ENCODE measurements at regions not wholly inside any gene's neighbourhood (a gene's known extent, or its start where the extent isn't known, plus 50 kb on each side); places are given as distances from the start of the nearest gene placed in this dataset.

DNA sequence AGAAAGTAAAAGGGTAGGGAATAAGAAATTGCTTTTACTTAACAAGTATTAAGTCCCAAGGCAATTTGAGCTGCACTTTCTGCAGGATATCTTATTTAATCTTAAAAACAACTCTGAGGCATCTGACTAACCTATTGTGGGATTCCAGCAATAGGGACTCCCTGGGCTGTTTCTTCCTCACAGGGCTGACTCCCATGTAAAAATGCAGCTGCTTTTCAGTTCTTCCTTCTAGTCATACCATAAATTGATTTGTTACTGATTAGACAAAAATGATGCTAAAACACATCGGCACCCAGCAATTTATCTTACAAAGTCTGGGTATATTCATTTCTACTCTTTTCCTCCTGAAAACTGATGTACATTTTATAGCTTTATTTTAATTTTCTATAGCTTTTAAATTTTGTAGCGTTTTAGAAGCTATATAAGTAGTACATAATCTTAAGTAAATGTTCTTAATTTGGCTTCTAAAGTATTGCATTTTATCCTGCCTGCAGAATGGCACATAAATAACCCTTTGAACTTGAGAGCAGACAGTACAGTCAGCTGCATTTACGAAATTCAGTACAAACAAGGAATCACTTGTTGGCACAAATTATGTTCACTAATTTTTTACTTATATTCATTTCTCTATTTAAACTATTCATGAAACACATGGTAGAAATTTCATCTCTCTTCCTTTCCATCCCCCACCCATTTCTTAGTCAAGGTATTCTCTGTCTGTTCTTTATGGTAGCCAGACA, 102.4 kb upstream of the FRY start:
- no peak for DNase-seq (ENCODE audit: low spot score)

DNA sequence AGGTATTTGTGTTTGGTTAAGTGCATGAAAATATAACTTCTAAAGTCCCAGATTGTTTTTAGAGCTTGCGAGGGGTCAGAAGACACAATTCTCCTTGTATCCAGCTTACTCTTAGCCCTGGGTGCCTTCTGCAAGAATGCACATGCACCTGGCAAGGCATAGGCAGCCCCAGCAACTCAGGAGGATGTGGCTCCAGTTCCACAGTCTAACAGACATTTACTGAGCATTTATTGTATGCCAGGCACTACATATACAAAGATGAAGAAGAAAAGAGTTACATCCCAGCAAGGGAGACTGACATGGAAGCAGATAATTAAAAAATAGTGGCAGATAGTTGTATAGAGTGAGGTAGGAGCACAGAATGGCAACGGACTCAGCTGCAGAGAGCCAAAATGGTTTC, 101.1 kb upstream of the FRY start:
- no peak for DNase-seq (ENCODE audit: low spot score)

DNA sequence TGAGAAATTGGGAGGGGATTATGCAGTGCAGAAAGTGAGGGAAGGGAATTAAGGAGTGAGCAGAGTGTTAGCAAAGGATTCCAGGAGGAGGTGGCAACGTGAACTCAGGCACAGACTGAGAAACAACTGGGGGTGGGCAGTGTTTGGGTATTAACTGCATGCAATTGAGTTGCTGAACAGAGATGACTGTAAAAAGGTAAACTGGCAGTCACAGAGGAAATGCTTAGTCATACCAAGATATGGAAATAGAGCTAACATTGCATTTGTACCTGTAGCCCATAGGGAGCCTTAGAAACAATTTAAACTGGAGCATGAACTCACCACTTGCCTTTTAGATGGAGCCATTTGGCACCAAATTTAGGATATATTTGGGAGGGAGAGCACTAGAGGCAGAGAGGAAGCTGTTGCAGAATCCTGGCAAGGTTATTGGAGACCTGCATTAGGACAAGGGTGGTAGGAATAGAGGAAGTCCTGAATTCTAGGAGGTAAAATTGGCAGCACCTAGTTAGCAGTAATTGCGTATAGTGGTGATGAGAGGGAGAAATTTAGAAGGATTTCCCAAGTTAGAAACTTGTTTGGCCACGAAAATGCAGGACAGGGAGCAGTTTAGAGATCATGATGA, 100.6 kb upstream of the FRY start:
- DNase-seq (ENCODE audit: low spot score) = peak; percentile 7

DNA sequence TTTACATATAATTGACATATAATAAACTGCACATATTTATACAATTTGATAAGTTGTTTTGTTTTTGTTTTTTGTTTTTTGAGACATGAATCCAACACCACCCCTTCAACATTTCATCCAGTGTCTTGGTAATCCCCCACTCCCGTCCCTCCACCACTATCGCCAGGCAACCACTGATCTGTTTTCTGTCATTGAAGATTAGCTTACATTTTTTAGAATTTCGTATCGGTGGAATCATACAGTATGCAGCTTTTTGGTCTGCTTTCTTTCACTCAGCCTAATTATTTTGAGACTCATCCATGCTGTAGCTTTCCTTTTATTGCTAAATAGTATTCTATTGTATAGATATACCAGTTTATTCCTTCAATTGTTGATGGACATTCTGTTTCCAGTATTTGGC, 94.1 kb upstream of the FRY start:
- no peak for DNase-seq (ENCODE audit: low spot score)

DNA sequence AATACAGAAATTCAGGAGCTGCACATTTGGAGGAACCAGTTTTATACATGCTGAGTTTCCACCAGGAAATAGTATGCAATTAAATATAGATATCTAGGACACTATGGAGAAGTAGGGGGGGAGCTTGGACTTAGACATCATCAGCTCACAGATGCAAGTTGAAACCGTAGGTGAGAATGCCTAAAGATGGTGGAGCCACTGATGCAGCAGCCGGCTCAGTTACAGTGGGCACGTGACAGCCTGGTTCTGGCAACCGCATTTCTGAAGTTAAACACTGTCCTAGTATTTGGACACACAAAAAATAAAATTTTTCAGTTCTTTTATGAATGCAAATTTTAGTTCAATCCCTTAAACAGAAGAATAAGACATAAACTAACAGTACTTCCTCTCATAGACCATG, 91.5 kb upstream of the FRY start:
- DNase-seq (ENCODE audit: low spot score) = no peak

DNA sequence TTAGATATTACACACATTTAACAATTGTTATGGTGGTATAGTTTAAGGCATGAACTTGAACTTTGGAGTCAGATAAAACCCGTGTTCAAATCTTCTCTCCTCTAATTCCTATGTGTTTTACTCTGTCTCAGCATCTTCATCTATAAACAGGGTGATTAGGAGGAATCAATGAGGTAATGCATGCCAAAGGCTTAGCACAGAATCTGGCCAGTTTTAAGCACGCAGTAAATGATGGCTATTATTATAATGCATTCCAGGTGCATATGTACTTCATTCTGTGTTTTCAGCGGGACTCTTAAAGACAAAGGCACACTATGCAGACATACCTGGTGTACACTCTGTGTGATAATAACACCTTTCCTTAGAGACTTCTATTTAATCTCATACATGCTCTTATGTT, 88.0 kb upstream of the FRY start:
- no peak for DNase-seq (ENCODE audit: low spot score)

DNA sequence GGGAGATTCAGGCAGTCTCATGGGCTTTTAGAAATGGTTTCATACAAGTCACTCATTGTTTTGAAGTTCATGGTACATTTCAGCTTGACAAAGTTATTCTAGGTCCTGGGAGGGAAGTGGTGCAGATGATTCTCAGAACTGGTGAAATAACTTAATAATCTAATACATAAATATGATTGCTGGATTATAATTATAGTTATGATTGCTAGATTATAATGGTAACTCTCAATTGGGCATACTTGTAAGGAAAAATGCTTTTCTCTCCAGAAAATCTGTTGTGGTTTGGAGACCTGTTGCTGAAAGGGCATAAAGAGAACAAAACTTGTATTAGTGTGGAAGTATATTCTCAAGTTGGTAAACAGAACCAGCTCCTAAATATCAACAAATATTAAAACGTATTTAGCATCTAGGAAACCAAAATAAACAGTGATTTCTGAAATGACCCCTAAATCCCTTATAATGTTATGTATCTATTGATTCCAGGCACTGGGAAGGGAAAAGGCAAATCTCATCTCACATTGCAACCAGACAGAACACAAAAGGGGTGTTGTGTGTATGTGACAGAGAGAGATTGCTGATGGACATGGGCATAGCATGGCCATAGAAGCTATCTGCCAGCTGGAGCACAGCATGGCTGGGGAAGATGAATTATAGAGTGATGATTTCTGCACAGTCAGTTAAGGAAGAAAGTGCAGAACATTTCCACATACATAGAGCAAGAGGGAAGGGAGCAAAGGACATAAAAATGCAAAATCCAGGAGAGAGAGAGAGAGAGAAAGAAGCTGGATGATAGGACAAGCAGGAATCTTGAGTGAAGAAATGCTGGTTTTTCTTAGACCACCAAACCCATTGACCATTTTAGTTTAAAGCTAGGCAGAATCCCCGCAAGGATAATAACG, 87.1 kb upstream of the FRY start:
- DNase-seq (ENCODE audit: low spot score) = no peak

DNA sequence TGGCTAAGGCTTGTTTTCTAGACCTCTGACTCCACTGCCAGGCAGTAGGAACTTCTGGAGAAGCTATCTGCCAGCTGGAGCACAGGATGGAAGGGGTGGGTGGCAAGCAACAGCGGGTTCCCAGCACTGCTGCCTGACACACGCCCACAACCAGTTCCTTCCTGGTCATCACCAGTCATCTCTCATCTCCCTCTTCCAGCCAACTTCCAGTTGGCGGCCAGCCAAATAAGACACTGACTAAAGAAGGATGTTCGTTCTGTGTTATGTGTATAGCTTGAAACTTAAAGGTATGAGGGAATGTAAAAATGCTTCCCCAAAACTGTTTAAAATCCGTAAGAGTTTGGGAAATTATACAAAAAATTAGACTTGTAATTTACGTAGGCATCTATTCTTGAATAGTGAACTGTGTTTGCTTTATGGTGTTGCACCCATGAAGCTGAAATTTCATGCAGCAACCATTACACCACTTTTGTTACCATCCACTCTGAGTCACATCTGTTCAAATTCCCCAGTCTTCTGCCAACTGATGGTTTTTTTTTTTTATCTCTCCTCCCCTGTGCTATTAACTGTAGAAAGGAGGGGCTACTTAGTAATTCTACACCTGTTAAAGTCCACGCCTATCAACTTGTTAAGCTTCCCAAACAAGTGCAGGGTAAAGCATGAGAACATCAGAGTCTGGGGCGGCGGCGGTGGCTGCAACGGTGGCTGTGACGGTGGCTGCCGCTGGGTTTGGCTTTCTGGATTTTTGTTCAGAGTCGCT, 86.2 kb upstream of the FRY start:
- no peak for DNase-seq (ENCODE audit: low spot score)

DNA sequence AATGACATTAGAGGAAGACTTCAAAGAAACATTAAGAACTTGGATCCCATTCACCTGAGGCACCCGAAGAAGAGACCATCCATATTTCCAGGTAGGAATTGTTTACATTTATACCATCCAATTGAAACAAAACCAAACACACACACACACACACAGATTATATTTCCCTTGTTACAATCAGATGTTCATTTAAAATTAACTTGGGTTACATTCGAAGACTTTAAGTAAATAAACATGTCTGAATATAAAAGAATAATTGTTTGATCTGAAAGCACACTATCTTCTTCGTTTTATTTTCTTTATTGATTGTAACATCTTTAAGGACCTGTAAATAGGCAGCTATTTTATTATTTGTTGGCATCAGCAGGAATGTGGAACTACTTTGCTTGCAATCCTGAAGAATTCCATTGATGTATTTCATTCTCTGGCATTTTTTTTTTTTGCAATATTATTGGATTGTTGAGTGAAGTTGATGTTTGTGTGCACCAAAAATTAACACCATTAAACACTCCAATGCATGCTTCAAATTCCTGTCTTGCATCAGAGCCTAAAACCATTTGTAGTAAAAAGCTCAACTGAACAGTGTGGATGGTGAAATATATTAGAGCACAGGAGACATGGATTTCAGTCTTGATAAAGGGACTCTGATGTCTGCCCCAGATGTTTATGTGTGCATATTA, 85.3 kb upstream of the FRY start:
- no peak for DNase-seq (ENCODE audit: low spot score)

DNA sequence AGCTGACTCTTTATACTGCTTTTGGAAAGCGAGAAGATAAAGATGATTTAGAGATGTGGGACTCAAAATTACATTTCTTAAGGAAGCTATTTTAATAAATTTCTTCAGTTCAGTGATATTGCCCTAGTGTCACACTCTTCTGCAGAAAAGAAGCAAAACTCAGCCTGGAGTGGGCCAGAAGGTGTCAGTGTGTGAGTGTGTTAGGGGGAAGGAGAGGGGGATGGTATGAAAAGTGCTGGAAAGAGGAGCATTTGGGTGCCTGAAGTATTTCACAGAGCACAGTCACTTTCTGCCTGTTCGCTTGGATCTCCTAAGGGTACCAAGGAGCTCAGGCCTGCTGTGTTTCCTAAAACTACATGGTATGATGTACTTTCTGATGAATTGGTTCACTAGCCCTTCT, 84.5 kb upstream of the FRY start:
- DNase-seq (ENCODE audit: low spot score) = no peak

DNA sequence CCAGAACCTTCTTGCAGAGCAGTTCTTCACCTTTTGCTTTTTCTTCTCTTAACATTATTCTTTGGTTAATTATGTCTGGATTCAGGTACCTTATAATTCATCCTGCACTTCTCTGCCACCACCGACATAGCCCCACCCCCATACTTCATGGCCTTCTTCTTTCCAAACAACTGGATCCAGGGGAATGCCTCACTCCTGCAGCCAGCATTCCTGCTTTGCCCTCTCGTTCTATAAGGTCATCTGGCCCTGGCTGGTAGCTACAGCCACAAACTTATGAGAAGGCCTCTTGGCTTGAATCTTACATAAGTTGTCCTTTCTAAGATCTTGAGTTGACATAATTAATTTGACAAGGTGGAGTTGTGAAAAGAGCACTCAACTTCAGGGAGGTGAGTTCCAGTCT, 84.1 kb upstream of the FRY start:
- no peak for DNase-seq (ENCODE audit: low spot score)

DNA sequence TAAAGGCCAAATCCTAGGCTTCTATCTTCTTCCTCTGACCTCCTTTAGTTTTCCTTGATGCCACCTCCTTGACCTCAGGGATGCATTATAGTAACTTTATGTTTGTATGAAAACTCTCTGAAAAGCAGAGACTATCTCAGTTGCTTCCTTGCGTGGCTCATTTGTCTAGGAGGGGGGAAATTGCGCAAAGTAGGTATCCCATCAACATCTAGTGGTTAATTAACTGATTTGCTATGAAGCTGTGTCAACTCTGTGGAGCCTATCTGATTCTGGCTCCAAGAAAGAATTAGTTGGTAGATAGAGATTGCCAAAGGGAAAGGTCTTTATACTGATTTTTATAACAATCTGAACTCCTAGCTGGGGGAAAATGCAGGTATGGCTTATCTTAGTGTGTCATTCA, 82.1 kb upstream of the FRY start:
- no peak for DNase-seq (ENCODE audit: low spot score)

DNA sequence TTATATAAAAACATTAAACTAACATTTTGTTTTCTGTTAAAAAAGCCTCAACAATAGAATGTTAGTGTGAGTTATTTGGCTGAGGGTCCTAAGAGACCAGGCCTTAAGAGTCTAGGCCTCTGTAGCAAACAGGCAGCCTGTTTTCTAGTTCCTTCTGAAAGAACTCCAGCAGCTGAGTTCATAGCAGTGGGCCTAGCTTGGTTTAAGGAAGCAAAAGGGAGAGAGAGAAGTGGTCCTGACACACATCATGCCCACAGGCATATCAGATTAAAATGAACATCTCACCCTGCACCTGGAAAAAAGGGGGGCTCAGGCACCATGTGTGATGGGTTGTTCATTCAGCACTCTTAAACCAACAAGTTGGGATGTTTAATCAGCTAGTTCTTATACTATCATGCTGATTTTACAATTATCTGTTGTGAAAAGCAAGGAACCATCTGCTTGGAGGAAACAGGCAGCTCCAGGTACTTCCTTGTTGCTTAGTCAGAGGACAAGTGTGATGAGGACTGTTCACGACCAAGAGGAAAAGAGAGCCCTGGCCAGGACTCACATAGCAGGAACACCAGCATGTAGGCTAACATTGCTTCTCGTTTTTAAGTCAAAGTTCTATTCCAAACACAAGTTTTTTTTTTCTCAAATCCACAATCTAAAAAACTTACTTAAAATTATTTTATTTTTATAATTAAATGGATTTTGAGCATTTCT, 81.3 kb upstream of the FRY start:
- DNase-seq (ENCODE audit: low spot score) = no peak

DNA sequence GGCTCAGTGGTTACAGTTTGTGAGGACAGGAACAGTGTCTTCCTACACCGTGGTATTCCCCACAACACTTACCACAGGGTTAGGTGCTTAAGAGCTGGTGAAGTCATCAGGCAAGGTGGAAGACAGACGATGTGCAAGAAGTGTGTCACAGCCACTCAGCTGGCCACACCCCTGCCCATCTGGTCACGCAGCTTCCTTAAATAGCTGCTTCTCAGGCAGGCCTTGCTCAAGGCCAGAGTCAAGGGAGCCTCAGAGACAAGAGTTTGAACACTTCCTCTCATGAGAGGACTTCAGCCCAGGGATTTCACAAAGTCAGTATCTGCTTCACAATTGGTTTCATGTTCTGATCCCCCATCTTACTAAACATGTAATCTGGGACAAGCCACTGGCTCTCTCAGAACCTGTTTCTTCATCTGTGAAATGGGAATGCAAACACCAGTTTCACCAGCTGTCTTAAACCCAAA, 80.3 kb upstream of the FRY start:
- peak; percentile 8 for DNase-seq (ENCODE audit: low spot score)

DNA sequence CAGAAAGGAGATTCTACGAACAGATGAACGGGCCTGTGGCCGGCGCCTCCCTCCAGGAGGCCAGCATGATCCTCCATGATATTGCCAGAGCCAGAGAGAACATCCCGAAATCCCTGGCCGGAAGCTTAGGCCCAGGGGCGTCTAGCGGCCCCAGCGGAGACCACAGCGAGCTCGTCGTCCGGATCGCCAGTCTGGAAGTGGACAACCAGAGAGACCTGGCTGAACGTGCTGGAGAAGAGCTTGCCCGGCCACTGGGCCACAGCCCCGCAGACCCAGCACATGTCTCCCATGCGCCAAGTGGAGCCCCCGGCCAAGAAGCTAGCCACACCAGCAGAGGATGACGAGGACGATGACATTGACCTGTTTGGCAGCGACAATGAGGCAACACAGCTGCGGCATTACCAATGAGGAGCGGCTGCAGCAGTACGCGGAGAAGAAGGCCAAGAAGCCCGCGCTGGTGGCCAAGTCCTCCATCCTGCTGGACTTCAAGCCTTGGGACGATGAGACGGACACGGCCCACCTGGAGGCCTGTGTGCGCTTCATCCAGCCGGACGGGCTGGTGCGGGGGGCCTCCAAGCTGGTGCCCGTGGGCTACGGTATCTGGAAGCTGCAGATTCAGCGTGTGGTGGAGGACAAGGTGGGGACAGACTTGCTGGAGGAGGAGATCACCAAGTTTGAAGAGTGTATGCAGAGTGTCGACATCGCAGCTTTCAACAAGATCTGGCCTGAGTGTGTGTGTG, 78.8 kb upstream of the FRY start:
- no peak for DNase-seq (ENCODE audit: low spot score)

DNA sequence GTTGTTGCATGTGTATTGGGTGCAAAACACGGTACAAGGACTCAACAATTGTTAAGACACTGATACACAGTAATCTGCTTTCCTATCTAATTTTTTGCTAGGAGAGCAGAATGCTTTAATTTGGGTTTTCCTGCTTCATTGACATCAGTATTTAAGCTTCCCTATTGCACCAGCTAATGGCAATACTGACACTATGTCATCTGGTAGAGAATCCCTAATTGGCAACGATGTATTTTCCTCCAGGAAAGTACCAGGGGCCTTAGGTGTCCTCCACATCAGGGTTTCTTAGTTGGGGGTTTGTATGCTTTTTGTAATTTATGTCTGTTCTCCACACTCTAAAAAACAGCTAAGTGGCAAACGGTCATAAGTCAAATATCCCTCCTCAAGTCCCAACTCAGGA, 76.5 kb upstream of the FRY start:
- no peak for DNase-seq (ENCODE audit: low spot score)

DNA sequence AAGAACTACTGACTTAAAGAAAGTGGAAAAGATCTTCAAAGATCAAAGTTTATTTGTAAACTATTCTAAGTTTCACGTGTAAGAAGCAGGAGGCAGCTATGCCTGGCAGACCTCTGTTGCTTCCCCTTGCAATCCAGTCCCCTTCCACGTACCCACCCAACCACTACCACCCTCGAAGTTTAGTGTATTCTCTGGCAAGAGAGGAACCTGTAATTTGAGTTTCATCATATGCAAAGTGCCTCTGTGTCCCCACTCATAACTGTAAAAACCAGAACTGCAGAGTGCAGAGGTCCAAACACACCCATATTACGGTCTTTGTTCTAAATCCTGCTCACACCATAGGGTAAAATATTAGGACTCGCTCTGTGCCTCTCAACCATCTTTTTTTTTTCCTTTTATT, 75.8 kb upstream of the FRY start:
- no peak for DNase-seq (ENCODE audit: low spot score)

DNA sequence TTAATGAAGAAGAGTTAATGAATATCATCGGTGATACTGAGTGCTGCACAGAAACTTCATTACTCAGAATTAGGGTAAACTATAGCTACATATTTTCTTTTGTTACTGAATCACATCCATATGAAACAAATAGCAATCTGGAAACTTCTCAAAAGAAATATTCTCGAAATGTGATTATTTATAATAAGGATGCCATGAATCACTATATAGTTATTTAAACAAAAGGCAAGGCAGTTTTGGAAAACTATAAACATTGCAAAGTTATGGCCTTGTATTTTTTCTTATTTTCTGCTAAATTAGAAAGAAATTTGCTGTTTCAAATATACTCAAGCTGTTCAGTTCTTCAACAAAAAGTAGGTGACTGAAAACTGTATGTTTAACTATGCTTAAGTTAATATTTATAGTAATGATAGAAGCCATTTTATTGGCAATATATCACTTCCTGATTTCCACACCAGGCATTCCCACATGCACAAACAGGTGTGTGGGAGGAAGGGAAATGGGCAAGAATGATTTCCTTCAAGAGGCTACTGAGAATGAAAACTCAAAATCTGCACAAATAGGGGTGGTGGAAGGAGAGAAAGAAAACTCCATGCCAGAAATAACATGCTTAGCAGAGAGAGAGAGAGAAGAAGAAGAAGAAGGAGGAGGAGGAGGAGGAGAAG, 74.5 kb upstream of the FRY start:
- DNase-seq (ENCODE audit: low spot score) = no peak

DNA sequence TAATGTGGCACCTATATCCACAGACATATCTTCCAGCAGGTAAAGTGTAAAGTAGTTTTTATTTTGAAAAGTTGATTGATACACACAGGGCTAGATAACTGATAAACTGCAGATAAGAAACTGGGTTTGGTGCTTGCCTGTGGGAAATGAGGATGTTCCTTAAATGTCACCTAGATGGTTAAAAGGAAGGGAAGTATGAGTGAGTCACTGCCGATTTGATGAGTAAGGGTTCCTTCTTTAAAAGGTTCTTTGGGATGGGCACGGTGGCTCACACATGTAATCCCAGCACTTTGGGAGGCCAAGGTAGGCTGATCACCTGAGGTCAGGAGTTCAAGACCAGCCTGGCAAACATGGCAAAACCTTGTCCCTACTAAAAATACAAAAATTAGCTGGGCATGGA, 73.8 kb upstream of the FRY start:
- no peak for DNase-seq (ENCODE audit: low spot score)

All from CD4-positive, alpha-beta T cell treated with Interleukin-6 at 100 ng/mL for 8 hours (primary cell).